Activated CD4-positive, alpha-beta T cell treated with anti-CD3 and anti-CD28 coated beads for 48 hours (primary cell): ENCODE measurements at regions not wholly inside any gene's neighbourhood (a gene's known extent, or its start where the extent isn't known, plus 50 kb on each side); places are given as distances from the start of the nearest gene placed in this dataset.
"Not testable (repeated sequence)": the region's sequence is repeated elsewhere in the genome, so short reads cannot be mapped to it uniquely, and the experiment has no call there.

Experiments used
- DNase-seq: peaks from one replicate; pipeline ENCODE4 v3.0.0-alpha.2; 2020

DNA sequence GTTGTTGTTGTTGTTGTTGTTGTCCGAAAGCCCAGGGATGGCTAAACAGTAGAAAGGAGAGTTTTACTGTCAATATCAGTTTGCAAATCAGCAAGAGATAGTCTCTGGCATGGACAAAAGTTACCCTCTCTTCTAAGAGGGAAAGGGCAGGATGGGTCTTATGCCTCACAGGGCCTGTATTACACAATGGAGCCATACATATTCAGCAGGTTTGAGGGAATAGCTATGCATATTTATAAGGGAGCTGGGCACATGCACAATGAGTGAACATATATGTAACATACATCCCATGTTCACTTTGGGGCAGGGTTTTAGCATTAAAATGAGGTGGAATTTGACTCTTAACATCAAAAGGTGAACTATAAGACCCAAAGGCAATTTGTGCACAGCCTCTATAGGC, 84.4 kb upstream of the PGBD5 start:
- no peak for DNase-seq

DNA sequence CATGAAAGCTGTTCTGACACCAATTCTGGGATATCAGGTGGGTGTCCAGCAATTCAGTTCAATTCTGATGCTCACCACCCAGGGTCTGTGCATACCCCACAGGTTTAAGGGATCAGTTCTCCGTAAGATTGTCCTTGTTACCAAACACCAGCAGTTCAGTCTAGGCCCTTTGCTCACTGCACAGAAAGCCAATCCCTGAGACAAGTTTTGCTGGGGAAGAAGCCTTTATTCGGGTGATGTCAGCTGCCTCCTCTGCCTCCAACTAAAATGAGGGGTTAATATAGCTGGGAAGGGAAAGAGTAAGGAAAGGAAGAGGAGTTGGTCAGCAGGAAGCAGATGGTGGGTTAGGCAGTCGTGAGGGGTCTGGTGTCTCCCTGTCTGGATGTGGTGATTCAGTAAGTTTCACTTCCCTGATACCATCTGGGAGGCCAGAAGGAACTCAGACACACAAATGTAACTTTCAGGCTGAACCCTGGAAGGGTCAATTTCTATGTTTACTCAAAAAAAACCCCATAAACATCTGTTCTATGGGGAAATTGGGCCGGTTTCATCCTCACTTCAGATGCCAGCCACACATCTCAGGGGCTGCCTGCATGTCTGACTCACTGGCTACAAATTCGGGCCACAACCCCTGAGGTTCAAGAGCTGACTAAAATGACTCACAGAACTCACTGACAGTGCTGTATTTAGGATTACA, 83.3 kb upstream of the PGBD5 start:
- no peak for DNase-seq

DNA sequence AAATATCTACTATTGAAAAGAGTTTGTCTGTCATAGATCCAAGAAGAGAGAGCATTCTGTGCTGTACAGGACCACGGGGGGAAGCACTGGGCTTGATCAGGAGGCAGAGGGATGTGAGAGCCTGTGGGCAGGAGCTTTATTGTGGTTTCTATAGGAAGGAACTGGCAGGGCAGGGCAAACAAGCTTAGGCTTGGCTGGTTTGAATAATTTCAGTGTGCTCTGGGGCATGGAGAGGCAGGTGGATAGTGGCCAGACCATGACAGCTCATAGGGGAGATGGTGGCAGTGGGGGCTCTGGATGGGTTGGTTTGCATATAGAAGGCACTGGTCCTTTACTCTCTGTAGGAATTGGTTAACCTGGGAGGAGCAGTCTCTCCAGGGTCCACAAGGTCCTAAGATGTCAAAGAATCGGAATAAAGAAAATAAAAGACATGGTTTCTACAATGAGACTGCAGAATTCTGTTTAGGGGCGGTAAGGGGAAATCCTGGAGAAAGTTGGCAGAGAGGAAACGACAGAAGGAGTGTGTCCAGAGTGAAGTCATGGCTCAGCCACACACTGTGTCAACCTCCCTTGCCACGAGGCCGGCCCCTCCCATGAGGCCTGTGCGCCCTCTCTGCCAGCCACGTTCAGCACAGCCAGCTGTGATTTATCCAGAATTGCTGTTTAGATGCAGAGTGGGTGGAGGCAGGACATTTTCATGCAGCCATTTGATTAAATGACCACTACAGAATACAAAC, 81.7 kb upstream of the PGBD5 start:
- DNase-seq = no peak

DNA sequence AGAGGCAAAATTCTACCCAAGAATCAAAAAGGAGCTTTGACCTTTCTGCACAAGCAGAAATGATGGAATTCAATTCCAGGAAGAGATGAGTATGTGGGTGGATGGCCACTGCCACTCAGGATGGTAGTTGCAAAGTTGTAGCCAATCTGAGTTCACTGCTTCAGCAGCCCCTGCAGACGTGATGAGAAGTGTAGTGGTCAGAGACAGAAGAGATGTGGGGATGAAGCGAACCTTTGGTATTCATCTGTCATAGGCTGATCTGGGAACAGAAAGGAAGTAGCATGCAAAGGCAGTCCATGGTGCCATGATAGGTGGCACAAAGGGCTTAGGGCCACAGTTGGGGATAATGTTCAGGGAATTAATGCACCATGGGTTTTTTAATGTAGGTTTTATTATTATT, 81.1 kb upstream of the PGBD5 start:
- no peak for DNase-seq

DNA sequence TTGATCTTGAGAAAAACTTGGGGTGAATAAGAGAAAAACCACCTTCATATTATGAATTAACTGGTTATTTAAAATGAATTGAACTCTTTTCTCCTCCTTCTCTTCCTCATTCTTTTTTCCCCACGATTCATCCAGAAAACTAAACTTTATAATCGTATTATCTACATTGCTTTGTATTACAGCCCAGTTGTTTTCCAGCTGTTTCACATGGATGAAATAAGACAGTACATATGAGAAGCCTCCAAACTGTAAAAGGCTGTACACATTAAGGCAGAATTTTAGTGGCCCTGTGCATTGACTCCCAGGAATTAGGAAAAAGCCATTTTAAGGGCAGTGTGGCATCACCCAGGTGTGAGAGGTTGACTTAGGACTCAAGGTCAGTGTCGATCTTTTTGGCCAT, 80.3 kb upstream of the PGBD5 start:
- DNase-seq = no peak

DNA sequence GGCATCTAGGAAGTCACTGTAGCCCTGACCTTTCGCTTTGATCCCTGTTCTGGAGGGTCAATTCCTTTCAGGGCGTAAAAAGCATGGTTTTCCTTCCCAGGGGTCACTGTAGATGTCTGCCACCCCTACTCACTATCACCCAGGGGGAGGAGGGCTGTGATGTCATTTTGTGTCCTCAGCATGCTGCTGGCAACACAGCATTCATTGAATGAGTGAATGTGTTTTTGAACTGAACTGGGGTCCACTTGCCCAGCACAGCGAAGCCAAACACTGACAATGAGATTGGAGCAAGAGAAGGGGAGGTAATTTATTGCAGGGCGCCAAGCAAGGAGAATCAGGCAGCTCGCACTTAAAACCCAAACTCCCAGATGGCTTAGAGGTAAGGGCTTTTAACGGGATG, 78.2 kb upstream of the PGBD5 start:
- no peak for DNase-seq

DNA sequence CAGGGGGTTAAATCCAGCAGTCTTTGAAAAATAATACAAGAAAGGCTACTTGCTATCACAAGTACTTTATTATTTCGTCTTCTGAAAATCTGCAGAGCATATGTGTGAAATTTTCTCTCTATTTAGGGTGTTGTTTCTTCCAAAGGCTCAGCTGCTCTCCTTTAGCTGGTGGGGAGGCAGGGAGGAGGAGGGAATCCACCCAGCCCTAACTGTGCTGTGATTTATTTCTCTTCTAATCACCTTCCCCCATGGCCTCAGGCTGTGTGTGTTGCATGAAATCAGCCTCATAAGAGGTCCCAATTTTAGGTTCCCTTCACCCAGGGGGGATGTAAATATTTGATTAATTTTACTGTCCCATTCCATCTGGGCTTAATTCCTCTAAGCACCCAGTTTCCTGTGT, 77.6 kb upstream of the PGBD5 start:
- DNase-seq = no peak

DNA sequence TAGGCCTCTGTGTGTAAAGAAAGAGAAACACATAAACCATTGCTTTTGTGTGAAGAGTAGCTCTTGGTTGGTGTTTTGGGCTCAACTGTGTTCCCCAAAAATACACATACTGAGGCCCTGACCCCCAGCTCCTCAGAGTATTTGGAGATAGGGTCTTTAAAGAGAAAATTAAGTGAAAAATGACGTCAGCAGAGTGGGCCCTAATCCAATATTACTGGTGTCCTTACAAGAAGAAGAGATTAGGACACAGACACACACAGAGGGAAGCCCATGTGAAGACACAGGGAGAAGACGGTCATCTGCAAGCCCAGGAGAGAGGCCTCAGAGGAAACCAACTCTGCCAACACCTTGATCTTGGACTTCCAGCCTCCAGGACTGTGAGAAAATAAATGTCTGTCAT, 76.9 kb upstream of the PGBD5 start:
- no peak for DNase-seq

DNA sequence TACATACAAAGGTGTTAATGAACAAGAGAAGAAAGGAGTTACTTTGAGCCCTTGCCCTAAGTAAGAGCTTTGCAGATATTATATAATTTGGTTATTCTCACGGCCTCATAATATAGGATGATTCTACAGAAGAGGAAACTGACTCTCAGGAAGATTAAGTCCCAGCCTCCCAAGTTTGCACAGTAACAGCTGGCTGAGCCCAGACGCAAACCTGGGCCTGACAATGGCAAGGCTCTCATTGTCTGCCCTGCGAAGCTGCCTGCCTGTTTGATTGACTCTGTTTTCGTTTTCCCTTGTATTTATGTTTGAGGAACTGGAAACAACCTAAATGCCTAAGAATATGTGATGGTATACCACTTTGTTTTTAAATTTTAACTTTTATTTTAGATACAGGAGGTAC, 76.2 kb upstream of the PGBD5 start:
- no peak for DNase-seq

DNA sequence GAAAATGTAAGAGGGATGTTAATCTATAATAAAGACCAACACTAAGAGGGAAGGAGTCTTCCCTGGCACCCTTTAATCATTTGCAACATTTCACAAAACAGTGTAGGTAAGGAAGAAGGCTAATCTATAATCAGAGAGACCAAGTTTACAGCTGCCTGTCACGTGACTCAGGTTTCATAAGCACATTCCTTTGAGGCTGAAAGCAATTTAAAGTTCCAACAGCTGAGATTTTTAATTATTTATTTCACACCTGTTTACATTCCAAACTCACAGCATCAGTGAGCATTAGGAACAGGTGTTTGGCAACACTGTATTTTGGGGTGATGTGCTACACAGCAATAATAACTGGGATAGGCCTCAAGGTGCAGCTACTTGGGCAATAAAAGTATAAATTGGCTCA, 75.7 kb upstream of the PGBD5 start:
- no peak for DNase-seq

DNA sequence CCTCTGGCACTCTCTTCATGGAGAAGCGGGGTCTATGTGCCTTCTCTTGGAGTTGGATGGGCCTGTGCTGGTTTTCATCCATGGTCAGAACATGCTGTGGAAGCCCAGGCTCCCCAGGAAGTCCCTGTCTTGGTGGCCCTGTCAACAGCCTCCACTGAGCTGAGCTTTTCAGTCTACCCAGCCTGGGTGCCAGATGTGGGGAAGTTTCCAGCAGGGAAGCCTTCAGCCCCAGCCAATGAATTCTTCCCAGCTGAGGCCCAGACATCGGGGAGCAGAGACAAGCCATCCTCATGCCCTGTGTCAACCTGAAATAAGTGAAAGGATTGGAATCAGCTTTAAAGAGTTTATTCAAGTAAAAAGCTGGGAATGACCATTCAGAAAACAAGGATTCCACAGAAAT, 75.1 kb upstream of the PGBD5 start:
- no peak for DNase-seq

DNA sequence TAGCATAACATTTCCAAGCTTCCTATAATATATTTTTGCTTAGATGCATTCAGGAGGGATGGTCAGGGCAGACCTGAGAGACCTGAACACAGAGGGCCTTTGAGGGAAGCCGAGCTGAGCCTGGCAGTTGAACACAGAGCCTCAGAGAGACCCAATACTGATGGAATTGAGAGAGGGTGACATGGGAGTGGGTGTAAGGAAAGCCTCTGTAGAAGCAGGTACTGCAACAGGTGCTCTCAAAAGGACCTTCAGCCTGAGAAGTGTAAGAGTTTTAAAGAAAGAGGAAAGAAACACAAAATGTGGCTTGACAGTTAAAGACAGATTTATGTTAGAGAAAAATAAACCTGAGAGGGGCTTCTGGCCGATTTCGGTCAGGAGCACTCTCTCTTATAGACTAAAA, 73.9 kb upstream of the PGBD5 start:
- no peak for DNase-seq

DNA sequence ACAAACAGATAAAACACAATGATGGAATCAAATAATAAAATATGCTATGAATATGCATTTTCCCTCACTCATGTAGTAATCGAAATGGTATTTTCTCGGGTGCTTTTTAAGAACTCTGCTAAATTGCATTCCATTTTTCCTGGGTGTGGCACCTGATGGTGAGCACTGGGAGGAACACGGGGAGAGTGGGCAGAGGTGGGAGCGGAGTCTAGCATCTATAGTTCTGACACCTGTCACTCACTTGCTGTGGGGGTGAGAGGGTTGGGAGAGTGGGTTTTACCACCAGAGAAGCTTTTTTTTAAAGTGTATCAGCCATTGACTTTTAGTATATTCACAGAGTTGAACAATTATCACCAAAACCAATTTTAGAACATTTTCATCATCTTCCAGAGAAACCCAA, 73.4 kb upstream of the PGBD5 start:
- no peak for DNase-seq

DNA sequence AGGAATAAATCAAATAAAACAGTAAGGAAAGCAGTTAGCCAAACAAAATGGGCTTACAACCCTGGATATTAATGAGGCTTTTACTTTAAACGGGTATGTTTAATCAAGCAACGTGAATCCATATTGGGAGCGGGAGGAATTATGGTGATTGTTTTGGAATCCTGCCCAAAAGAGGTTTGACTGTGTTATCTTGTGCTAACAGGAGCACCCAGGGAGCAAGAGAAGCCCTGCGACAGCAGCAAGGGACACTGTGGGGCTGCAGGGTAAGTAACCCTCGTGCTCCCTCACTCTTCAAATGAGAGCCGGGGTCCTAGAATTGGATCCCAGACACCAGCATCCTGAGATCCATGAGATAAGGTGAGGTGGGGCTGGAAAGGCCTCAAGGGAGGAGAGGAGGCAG, 72.6 kb upstream of the PGBD5 start:
- no peak for DNase-seq

DNA sequence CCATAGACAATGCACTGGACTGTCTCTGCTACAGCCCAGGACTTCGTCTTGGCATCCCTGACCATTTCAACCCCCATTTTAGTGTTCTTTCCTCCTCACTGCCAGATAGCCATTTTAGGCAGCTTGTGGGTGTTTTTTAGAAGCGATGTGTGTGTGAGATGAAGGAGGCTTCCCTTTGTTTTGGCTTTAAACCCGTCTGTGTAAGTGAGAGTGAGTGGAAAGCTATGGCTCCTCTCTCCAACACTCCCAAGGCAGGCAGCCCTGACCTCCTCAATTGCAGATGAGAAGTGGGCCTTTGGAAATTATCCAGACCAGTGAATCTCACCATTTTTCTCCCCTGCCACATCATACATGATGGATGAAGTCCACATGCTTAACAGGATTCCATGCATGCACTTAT, 70.3 kb upstream of the PGBD5 start:
- DNase-seq = no peak

DNA sequence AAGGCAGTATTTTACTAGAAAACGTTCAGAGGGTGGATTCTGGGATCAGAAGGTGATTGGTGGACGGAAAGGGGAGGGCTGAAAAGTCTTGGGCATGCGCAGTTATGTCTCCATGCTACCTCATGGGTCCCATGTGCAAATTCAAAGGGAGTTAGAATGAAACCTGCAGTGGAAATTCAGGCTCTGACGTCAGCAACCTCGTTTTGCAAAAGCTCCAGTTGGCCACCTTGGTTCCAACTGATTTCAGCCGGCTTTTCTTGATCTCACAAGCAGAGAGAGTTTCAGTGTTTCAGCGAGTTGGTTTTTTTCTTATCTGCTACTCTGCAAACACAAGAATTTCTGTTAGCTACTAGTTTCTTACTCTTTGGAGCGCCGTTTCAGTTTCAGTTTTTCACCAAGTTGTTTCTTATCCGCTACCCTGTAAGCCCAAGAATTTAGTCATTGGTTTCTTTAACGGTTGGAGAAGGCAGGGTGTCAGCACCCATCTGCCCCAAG, 69.8 kb upstream of the PGBD5 start:
- DNase-seq = peak; percentile 3

DNA sequence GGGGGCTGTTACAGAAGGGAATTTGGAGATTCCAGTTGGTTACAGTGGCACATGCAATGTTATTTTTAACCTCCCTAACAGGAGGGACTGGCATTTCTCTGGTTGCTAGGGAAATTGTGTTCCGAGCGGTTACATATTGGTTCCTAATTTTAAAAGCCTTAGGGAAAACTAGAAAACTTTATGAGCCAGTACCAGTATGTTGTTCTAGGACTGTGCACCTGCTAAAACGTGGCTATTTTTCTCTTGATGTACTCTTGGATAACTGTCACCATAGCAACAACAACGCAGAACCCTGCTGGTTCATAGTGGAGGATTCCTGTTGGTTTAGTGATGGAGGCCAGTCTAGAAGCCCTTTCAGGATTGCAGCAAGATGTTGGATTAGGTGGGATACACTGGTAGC, 68.9 kb upstream of the PGBD5 start:
- no peak for DNase-seq

DNA sequence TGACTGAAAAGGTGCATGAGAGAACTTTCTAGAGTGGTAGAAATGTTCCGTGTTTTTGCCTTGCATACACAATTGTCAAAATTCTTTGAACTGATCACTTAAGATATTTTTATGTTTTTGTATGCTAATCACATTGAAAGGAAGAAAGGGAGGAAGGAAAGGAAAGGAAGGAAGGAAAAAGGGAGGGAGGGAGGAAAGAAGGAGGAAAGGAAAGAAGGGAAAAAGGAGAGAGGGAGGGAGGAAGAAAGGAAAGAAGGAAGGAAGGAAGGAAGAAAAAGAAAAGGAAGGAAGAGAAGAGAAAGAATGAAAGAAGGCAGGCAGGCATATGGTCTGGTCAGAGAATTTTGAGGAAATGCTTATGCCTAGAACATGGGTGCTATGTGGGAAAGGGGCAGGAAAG, 68.4 kb upstream of the PGBD5 start:
- DNase-seq = no peak

DNA sequence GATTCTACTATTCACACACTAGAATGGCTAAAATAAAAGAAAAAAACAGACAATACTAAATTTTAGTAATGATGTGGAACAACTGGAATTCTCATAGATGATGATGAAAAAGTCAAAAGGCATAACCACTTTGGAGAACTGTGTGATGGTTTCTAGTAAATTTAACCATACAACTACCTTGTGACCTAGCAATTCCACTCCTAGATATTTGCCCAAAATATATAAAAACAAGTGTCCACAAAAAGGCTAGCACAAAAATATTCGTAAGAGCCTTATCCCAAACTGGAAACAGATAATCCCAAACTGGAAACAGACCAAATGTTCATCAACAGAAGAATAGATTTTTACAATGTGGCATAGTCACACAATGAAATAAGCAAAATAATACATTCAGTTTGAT, 67.9 kb upstream of the PGBD5 start:
- DNase-seq = no peak

DNA sequence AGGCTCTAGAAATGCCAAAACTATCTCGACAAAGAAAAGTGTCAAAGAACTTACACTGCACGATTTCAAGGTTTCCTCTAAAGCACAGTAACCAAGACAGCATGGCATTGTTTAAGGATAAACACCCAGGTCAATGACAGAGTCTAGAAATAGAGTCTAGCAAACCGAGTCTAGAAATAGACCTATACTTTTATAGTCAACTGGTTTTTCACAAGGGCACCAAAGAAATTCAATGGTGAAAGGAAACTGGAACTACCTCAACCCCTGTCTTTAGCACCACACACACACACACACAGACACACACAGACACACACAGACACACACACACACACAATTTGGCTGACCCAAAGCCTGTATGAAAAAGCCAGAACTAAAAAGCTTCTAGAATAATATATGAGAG, 67.1 kb upstream of the PGBD5 start:
- no peak for DNase-seq

DNA sequence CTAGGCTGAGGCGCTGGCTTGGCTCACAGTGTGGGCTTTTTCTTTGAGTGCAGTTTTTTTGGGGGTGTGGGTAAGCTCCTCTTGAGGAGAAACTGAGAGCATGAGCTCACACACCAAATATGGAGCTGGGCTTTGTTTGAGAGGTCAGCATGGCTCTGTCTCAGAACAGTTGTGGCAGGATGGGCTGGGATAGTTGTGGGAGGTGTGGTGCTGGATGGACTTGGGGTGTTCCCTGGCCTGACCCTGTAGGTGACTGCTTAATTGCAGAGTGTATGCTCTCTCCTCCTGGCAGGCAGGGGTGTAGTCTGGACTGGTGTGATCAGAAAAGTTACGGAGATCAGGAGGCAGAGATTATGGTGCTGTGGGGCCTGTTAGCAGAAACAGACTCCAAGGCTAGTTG, 64.3 kb upstream of the PGBD5 start:
- DNase-seq = no peak

DNA sequence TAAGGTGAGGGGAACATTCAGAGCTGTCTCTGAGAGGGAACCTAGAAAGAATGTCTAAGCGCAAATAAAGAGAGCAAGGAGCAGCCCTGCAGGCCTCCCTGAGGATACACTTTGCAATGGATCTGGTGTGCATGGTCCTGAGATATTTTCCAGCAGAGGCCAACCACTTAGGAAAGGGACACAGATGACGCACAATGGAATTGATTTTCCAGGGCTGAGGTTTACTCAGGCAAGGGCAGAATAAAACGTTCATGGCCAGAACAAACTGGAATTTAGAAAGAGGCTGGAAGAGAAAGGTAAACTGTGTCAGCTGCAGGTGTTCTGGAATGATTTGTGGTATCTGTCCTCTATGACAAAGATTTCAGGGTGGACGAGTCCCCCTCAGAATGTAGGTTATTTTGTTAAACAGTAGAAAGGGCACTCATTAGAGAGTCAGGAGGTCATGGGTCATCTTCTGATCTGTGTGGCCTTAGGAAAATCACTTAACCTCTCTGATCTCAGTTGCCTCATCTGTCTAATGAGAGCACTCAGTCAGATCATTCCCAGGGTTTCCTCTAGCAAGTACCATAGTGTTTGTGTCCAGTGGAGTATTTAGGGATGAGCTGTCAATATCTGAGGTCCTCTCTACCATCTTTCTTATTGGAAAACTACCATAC, 61.8 kb upstream of the PGBD5 start:
- DNase-seq = no peak

DNA sequence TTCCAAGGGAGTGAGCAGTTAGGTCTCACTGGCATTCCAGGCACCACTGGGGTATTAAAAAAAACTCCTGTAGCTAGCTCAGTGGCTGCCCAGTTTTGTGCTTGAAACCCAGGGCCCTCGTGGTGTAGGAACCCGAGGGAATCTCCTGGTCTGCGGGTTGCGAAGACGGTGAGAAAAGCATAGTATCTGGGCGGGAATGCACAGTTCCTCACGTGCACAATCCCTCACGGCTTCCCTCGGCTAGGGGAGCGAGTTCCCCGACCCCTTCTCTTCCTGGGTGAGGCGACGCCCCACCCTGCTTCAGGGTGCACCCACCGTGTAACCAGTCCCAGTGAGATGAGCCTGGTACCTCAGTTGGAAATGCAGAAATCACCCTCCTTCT, 50.5 kb upstream of the PGBD5 start:
- DNase-seq = no peak

DNA sequence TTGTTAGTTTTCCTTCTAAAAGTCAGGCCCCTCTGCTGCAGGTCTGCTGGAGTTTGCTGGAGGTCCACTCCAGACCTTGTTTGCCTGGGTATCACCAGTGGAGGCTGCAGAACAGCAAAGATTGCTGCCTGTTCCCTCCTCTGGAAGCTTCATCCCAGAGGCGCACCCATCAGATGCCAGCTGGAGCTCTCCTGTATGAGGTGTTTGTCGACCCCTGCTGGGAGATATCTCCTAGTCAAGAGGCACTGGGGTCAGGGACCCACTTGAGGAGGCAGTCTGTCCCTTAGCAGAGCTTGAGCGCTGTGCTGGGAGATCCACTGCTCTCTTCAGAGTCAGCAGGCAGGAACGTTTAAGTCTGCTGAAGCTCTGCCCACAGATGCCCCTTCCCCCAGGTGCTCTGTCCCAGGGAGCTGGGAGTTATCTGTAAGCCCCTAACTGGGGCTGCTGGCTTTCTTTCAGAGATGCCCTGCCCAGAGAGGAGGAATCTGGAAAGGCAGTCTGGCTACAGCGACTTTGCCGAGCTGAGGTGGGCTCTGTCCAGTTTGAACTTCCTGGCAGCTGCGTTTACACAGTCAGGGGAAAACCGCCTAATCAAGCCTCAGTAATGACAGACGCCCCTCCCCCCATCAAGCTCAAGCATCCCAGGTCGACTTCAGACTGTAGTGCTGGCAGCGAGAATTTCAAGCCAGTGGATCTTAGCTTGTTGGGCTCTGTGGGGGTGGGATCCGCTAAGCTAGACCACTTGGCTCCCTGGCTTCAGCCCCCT, 49.9 kb upstream of the PGBD5 start:
- DNase-seq = not testable (repeated sequence)
